CD8-positive, alpha-beta memory T cell (primary cell): ENCODE measurements at regions not wholly inside any gene's neighbourhood (a gene's known extent, or its start where the extent isn't known, plus 50 kb on each side); places are given as distances from the start of the nearest gene placed in this dataset.
"Not testable (repeated sequence)": the region's sequence is repeated elsewhere in the genome, so short reads cannot be mapped to it uniquely, and the experiment has no call there.

Experiments used
- CTCF ChIA-PET: fragments of 350-600 bp; sonication (Branson Sonifier 250); formaldehyde crosslinking; loops from one replicate; lab custom pipeline; 2021; ENCODE audit warnings: antibody characterized with exemption; lab: Charles Lee
- POLR2A ChIA-PET: fragments of 350-600 bp; sonication (Branson Sonifier 250); formaldehyde crosslinking; loops from one replicate; lab custom pipeline; 2021; ENCODE audit warnings: antibody characterized with exemption; lab: Charles Lee
- DNase-seq, 5 donors: peaks; one replicate each; pipeline versions ENCODE4 v3.0.0 to v3.0.0-alpha.2; 2020 to 2022; ENCODE audit warnings: mixed read lengths in 1 of 5
- H3K27ac ChIP-seq: one replicate; pipeline ENCODE4 v1.7.0; 2013; ENCODE audit warnings: low read depth, mild to moderate bottlenecking, low read length, moderate library complexity
- H3K27me3 ChIP-seq: 2 replicates; pipeline ENCODE4 v1.7.0; 2013; ENCODE audit warnings: low read length, mild to moderate bottlenecking; ENCODE audit not compliant: insufficient read depth, poor library complexity, severe bottlenecking
- H3K36me3 ChIP-seq: 2 replicates; pipeline ENCODE4 v1.7.0; 2013; ENCODE audit warnings: mild to moderate bottlenecking, low read length, moderate library complexity; ENCODE audit not compliant: insufficient read depth
- H3K4me1 ChIP-seq: 2 replicates; pipeline ENCODE4 v1.7.0; 2013; ENCODE audit warnings: mild to moderate bottlenecking, low read length, moderate library complexity; ENCODE audit not compliant: insufficient read depth
- H3K4me3 ChIP-seq: 2 replicates; pipeline ENCODE4 v1.7.0; 2013; ENCODE audit warnings: mild to moderate bottlenecking, low read length
- H3K9me3 ChIP-seq: 2 replicates; pipeline ENCODE4 v1.7.0; 2013; ENCODE audit warnings: mild to moderate bottlenecking, low read length
- H3K27ac Mint-ChIP-seq, 8 donors: one replicate each; pipeline ENCODE4 v1.8.0; 2020 to 2021; ENCODE audit warnings: mixed read lengths in 8 of 8, mild to moderate bottlenecking in 6 of 8, inconsistent platforms in 3 of 8, moderate library complexity in 3 of 8
- H3K27me3 Mint-ChIP-seq, 2 donors: one replicate each; pipeline ENCODE4 v1.8.0; 2020 to 2021; ENCODE audit warnings: mixed read lengths in 2 of 2, mild to moderate bottlenecking in 1 of 2, moderate library complexity in 1 of 2
- H3K36me3 Mint-ChIP-seq, 3 donors: one replicate each; pipeline ENCODE4 v1.8.0; 2020 to 2021; ENCODE audit warnings: mixed read lengths in 3 of 3, inconsistent platforms in 1 of 3, mild to moderate bottlenecking in 1 of 3
- H3K4me1 Mint-ChIP-seq, 3 donors: one replicate each; pipeline ENCODE4 v1.8.0; 2020 to 2021; ENCODE audit warnings: mixed read lengths in 3 of 3, inconsistent platforms in 1 of 3, mild to moderate bottlenecking in 1 of 3
- H3K4me3 Mint-ChIP-seq, 7 donors: one replicate each; pipeline ENCODE4 v1.8.0; 2020 to 2021; ENCODE audit warnings: mixed read lengths in 7 of 7, mild to moderate bottlenecking in 6 of 7, moderate library complexity in 4 of 7, inconsistent platforms in 2 of 7
- H3K9me3 Mint-ChIP-seq, 5 donors: one replicate each; pipeline ENCODE4 v1.8.0; 2020 to 2022; ENCODE audit warnings: mixed read lengths in 5 of 5, mild to moderate bottlenecking in 3 of 5, moderate library complexity in 2 of 5, inconsistent platforms in 1 of 5

GRCh38 chr17:72468841-72469240 is 348.0 kb downstream of the SOX9 start:
- no peaks in the 10 kb centered on the region for H3K36me3 Mint-ChIP-seq
- H3K4me1 ChIP-seq, result no peaks in the 10 kb centered on the region
- no peaks in the 10 kb centered on the region for H3K27me3 ChIP-seq
- no peak overlapping the region for H3K27ac ChIP-seq
- no peaks in the 10 kb centered on the region for H3K9me3 ChIP-seq
- no peak overlapping the region for H3K4me3 Mint-ChIP-seq
- POLR2A ChIA-PET, result no interaction called here
- H3K27ac Mint-ChIP-seq, result no peak overlapping the region
- H3K4me1 Mint-ChIP-seq, result no peaks in the 10 kb centered on the region
- CTCF ChIA-PET, result no interaction called here
- no peak overlapping the region for H3K4me3 ChIP-seq
- H3K9me3 Mint-ChIP-seq, result peaks cover 0 to 2% (median 0%) of the 10 kb centered on the region in 5 donors
- no peaks in the 10 kb centered on the region for H3K36me3 ChIP-seq
- no peak for DNase-seq
- H3K27me3 Mint-ChIP-seq, result peaks cover 6 to 14% of the 10 kb centered on the region in 2 donors

DNA sequence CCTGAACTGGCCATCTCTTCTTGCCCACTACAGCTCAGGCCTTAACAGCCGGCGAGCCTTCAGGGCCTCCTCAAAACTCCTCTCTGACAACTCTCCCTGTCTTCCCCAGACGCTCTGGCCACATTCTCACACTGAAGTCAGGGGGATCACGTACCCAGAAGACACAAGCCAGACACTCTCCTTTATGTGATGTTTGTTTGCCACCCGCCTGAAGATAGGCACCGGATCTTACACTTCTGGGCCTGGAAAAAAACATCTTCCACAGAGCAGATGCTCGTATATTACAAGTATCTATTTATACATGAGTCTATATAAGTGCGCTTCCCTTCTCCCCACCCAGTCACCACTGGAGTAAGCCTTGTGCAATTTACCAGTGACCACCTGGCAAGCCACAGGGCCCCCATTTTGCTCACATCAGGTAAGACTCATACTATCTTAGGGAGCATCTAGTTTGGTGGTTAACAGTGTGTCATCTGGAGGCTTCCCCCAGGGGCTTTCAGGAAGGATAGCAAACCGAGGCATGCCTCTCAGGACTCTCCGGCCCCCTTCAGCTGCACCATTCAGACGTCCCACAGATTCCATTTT is 349.4 kb downstream of the SOX9 start:
- Mint-ChIP-seq H3K36me3 (no peaks in the 10 kb centered on the region), H3K9me3 (peaks cover 0 to 6% (median 0%) of the 10 kb centered on the region in 5 donors), H3K27ac (no peak overlapping the region), H3K27me3 (peaks cover 6 to 11% of the 10 kb centered on the region in 2 donors), H3K4me3 (no peak overlapping the region), H3K4me1 (no peaks in the 10 kb centered on the region)
- Histone ChIP-seq H3K27ac (no peak overlapping the region), H3K4me1 (no peaks in the 10 kb centered on the region), H3K27me3 (no peaks in the 10 kb centered on the region), H3K4me3 (no peak overlapping the region), H3K36me3 (no peaks in the 10 kb centered on the region), H3K9me3 (no peaks in the 10 kb centered on the region)
- DNase-seq, result no peak
- ChIA-PET POLR2A (no interaction called here), CTCF (no interaction called here)

DNA sequence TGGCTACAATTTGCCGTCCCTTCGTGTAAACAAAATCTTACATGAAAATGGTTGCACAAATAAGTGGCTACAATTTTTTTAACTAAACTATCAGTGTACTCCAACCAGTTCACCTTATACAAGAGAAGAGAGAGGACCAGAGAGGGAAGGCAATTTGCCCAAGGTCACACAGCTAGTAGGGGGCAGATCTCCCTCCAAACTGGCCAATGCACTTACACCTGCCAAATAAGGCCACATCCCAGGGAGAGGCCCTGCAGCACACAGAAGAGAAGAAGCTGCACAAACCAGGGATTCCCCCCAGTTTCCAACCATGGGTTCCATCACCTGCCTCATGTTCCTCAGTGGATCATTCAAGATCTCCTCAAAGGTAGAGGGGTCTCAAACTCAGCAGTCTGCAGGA is 349.9 kb downstream of the SOX9 start:
- H3K27me3 ChIP-seq, result no peaks in the 10 kb centered on the region
- Mint-ChIP-seq H3K27me3 (peaks cover 6 to 14% of the 10 kb centered on the region in 2 donors), H3K4me3 (no peak overlapping the region), H3K36me3 (no peaks in the 10 kb centered on the region), H3K4me1 (no peaks in the 10 kb centered on the region), H3K27ac (no peak overlapping the region), H3K9me3 (peaks cover 0 to 6% (median 0%) of the 10 kb centered on the region in 5 donors)
- no peak overlapping the region for H3K4me3 ChIP-seq
- no peak overlapping the region for H3K27ac ChIP-seq
- CTCF ChIA-PET, result no interaction called here
- no peaks in the 10 kb centered on the region for H3K9me3 ChIP-seq
- H3K36me3 ChIP-seq, result no peaks in the 10 kb centered on the region
- no peak for DNase-seq
- POLR2A ChIA-PET, result no interaction called here
- H3K4me1 ChIP-seq, result no peaks in the 10 kb centered on the region

DNA sequence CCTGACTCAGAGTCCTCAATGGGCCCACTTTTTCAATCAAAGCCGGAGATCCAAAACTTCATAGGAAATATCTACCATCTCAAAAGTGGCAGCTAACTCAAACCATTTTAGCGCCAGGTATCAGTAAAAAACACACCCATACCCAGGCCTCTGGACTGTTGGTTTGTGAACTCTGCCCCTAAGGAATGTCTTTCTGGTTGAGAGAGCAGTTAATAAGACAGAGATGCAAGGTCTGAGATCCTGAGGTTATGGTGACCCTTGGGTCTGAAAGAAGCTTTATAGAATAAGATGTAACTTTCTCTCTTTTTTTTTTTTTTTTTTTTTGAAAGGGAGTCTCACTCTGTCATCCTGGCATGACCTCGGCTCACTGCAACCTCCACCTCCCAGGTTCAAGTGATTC is 350.5 kb downstream of the SOX9 start:
- Histone ChIP-seq H3K27ac (no peak overlapping the region), H3K9me3 (no peaks in the 10 kb centered on the region), H3K36me3 (no peaks in the 10 kb centered on the region), H3K4me1 (no peaks in the 10 kb centered on the region), H3K4me3 (no peak overlapping the region), H3K27me3 (no peaks in the 10 kb centered on the region)
- DNase-seq, result no peak
- POLR2A ChIA-PET, result no interaction called here
- no peaks in the 10 kb centered on the region for H3K36me3 Mint-ChIP-seq
- no peak overlapping the region for H3K4me3 Mint-ChIP-seq
- peaks cover 0 to 6% (median 0%) of the 10 kb centered on the region in 5 donors for H3K9me3 Mint-ChIP-seq
- H3K27me3 Mint-ChIP-seq, result peaks cover 7 to 18% of the 10 kb centered on the region in 2 donors
- CTCF ChIA-PET, result no interaction called here
- H3K27ac Mint-ChIP-seq, result no peak overlapping the region
- H3K4me1 Mint-ChIP-seq, result no peaks in the 10 kb centered on the region

DNA sequence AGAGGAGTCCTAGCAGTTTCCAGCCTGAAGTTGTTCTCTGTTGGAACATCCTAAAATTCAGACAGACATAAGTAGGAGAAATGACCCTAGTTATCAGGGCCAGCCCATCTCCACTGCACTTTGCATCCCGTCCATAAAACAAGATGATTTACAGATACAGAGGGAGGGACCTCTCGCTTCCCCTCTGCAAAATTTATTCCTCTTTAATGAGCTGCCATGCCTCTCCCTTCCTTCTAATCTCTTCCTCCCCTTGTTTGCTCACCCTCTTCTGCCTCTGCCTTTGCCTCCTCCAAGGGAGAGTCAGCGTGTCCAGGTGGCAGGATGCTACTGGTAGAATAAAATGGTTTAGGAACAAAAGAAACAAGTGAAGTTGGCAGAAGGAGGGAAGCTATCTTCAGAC is 351.3 kb downstream of the SOX9 start:
- no peak overlapping the region for H3K4me3 Mint-ChIP-seq
- peaks cover 15 to 21% of the 10 kb centered on the region in 2 donors for H3K27me3 Mint-ChIP-seq
- no peaks in the 10 kb centered on the region for H3K4me1 ChIP-seq
- no peak overlapping the region for H3K27ac Mint-ChIP-seq
- no peaks in the 10 kb centered on the region for H3K4me1 Mint-ChIP-seq
- H3K27ac ChIP-seq, result no peak overlapping the region
- POLR2A ChIA-PET, result no interaction called here
- CTCF ChIA-PET, result no interaction called here
- H3K27me3 ChIP-seq, result no peaks in the 10 kb centered on the region
- no peaks in the 10 kb centered on the region for H3K9me3 ChIP-seq
- no peaks in the 10 kb centered on the region for H3K36me3 Mint-ChIP-seq
- DNase-seq, result no peak
- peaks cover 0 to 6% (median 2%) of the 10 kb centered on the region in 5 donors for H3K9me3 Mint-ChIP-seq
- H3K4me3 ChIP-seq, result no peak overlapping the region
- no peaks in the 10 kb centered on the region for H3K36me3 ChIP-seq

DNA sequence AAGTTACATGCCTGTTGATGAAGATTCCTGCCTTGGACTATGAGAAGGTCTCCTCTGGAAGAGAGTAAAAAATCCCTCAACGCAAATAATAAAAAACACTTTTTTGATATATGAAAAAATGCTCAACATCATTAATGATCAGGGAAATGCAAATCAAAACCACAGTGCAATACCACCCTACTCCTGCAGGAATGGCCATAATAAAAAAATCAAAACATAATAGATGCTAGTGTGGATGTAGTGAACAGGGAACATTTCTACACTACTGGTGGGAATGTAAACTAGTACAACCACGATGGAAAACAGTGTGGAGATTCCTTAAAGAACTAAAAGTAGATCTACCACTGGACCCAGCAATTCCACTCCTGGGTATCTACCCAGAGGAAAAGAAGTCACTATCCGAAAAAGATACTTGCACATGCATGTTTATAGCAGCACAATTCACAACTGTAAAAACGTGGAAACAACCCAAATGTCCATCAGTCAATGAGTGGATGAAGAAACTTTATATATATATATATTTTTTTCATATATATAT is 352.1 kb downstream of the SOX9 start:
- H3K36me3 ChIP-seq, H3K9me3 ChIP-seq, CTCF ChIA-PET, H3K4me3 Mint-ChIP-seq, H3K36me3 Mint-ChIP-seq, POLR2A ChIA-PET, H3K27ac Mint-ChIP-seq, H3K4me3 ChIP-seq, H3K4me1 ChIP-seq, H3K4me1 Mint-ChIP-seq, H3K27me3 ChIP-seq, DNase-seq, H3K27ac ChIP-seq, H3K9me3 Mint-ChIP-seq: not testable (repeated sequence)
- peaks cover 16 to 26% of the 10 kb centered on the region in 2 donors for H3K27me3 Mint-ChIP-seq

GRCh38 chr17:72474243-72474642 is 353.4 kb downstream of the SOX9 start:
- Mint-ChIP-seq H3K9me3 (peaks cover 0 to 6% (median 2%) of the 10 kb centered on the region in 5 donors), H3K36me3 (no peaks in the 10 kb centered on the region), H3K27me3 (peaks cover 17 to 26% of the 10 kb centered on the region in 2 donors), H3K4me1 (no peaks in the 10 kb centered on the region), H3K27ac (no peak overlapping the region), H3K4me3 (no peak overlapping the region)
- no peaks in the 10 kb centered on the region for H3K27me3 ChIP-seq
- no peak overlapping the region for H3K27ac ChIP-seq
- no peak for DNase-seq
- ChIA-PET POLR2A (no interaction called here), CTCF (no interaction called here)
- no peak overlapping the region for H3K4me3 ChIP-seq
- no peaks in the 10 kb centered on the region for H3K9me3 ChIP-seq
- no peaks in the 10 kb centered on the region for H3K4me1 ChIP-seq
- no peaks in the 10 kb centered on the region for H3K36me3 ChIP-seq

DNA sequence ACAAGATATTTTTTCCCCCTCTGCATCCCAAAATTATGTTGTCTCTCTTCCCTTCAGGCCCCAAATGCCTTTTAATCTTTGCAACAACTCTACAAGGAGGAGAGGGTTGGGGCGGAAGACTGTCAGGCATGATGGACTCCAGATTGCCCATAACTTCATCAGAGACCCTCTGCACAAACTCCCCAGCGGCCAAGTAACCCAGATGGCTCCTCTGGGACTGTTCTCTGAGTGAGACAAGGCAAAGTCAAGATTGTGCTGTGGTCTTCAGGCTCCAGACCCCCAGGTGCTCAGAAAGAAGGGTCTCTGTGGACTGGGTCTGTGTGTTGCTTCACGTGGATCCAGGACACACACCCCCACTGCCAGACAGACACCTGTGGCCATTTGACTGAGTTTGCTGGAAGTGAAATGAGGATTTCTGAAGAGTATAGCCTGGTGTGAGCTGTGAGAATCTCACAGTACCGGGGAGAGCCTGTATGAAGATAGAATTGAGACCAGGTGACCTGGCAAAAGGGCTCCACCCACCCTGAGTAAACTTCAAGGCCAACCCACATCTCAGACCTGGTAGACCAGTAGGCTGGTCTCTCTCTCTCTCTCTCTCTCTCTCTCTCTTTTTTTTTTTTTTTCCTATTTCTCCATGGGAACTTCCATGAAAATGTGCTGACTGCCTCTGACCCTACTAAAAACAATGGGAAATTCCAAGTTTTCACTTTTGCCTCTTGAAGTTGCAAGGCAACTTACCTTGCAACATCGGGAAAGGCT is 354.1 kb downstream of the SOX9 start:
- ChIA-PET CTCF (no interaction called here), POLR2A (no interaction called here)
- no peaks in the 10 kb centered on the region for H3K27me3 ChIP-seq
- H3K27ac ChIP-seq, result no peak overlapping the region
- Mint-ChIP-seq H3K27me3 (peaks cover 21 to 30% of the 10 kb centered on the region in 2 donors), H3K9me3 (peaks cover 0 to 6% (median 4%) of the 10 kb centered on the region in 5 donors), H3K4me3 (no peak overlapping the region), H3K4me1 (no peaks in the 10 kb centered on the region), H3K36me3 (no peaks in the 10 kb centered on the region), H3K27ac (no peak overlapping the region)
- H3K4me3 ChIP-seq, result no peak overlapping the region
- no peaks in the 10 kb centered on the region for H3K4me1 ChIP-seq
- no peak for DNase-seq
- H3K9me3 ChIP-seq, result no peaks in the 10 kb centered on the region
- no peaks in the 10 kb centered on the region for H3K36me3 ChIP-seq
